OCI-LY7 (cell line): ENCODE measurements at regions not wholly inside any gene's neighbourhood (a gene's known extent, or its start where the extent isn't known, plus 50 kb on each side); places are given as distances from the start of the nearest gene placed in this dataset.
"Not testable (repeated sequence)": the region's sequence is repeated elsewhere in the genome, so short reads cannot be mapped to it uniquely, and the experiment has no call there.

Source experiments
- EZH2phosphoT487 ChIP-seq: fragments of 200-600 bp; sonication (generic); IDR thresholded peaks from 2 replicates; pipeline ENCODE4 v1.6.1; 2018; ENCODE audit warnings: low read depth, borderline replicate concordance, mild to moderate bottlenecking, mixed run types, antibody characterized with exemption, low read length, moderate library complexity, mixed read lengths
- TF ChIP-seq, protein P1 (sequence below): fragments of 200-600 bp; sonication (generic); conservative IDR thresholded peaks from 2 replicates; pipeline ENCODE4 v1.5.1; 2014; ENCODE audit warnings: mild to moderate bottlenecking, antibody characterized with exemption, low read length, moderate library complexity, mixed read lengths

DNA sequence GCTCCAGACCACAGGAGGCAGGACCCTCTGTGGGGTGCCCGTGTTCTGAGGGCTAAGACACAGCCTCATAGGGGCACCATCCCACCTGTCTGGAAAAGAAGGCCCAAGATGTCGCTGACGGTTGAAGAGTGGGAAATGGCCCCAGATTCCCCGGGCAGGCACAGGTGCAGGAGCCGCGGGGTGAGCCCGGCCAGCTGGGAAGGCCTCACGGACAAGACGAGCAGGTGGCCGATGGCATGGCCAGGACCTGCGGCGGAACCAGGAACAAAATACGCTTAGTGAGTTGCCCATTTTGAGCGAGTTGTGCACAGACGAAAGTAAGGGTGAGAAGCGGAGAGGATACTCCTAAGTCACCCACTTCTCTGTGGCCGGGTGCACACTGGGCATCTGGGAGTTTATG is 1625.3 kb upstream of the GOT2 start:
- TF ChIP-seq, protein P1, sequence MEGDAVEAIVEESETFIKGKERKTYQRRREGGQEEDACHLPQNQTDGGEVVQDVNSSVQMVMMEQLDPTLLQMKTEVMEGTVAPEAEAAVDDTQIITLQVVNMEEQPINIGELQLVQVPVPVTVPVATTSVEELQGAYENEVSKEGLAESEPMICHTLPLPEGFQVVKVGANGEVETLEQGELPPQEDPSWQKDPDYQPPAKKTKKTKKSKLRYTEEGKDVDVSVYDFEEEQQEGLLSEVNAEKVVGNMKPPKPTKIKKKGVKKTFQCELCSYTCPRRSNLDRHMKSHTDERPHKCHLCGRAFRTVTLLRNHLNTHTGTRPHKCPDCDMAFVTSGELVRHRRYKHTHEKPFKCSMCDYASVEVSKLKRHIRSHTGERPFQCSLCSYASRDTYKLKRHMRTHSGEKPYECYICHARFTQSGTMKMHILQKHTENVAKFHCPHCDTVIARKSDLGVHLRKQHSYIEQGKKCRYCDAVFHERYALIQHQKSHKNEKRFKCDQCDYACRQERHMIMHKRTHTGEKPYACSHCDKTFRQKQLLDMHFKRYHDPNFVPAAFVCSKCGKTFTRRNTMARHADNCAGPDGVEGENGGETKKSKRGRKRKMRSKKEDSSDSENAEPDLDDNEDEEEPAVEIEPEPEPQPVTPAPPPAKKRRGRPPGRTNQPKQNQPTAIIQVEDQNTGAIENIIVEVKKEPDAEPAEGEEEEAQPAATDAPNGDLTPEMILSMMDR, result not testable (repeated sequence)
- TF ChIP-seq EZH2phosphoT487, result not testable (repeated sequence)
